Tibial artery (tissue), 4 donors: ENCODE measurements at regions not wholly inside any gene's neighbourhood (a gene's known extent, or its start where the extent isn't known, plus 50 kb on each side); places are given as distances from the start of the nearest gene placed in this dataset.
"Not testable (repeated sequence)": the region's sequence is repeated elsewhere in the genome, so short reads cannot be mapped to it uniquely, and the experiment has no call there.

Source experiments
- DNase-seq, 2 donors: peaks; one replicate each; pipeline ENCODE4 v3.0.0-alpha.2; 2019
- H3K27ac ChIP-seq, 2 donors: fragments of 200-600 bp; sonication (generic) in 1 of 2; 1 replicate in 1 of 2; 2 replicates in 1 of 2; pipeline ENCODE4 v1.5.1; 2018 to 2019; ENCODE audit warnings: mild to moderate bottlenecking in 1 of 2
- H3K27me3 ChIP-seq, 2 donors: fragments of 200-600 bp; sonication (generic) in 1 of 2; one replicate each; pipeline versions ENCODE4 v1.5.1 to v1.6.0; 2016 to 2019
- H3K36me3 ChIP-seq, 3 donors: fragments of 200-600 bp; sonication (generic) in 2 of 3; one replicate each; pipeline ENCODE4 v1.5.1; 2016 to 2019; ENCODE audit warnings: mild to moderate bottlenecking in 2 of 3
- H3K4me1 ChIP-seq, 4 donors: fragments of 200-600 bp; sonication (generic) in 2 of 4; 1 replicate in 3 of 4; 2 replicates in 1 of 4; pipeline ENCODE4 v1.5.1; 2016 to 2019
- H3K4me3 ChIP-seq, 2 donors: fragments of 200-600 bp; sonication (generic) in 1 of 2; 1 replicate in 1 of 2; 2 replicates in 1 of 2; pipeline ENCODE4 v1.5.1; 2018 to 2019; ENCODE audit warnings: mild to moderate bottlenecking in 2 of 2
- H3K9me3 ChIP-seq, 3 donors: fragments of 200-600 bp; sonication (generic) in 1 of 3; one replicate each; pipeline ENCODE4 v1.5.1; 2016 to 2019
- intact Hi-C: fragments of 100-400 bp; cut with DNase I; formaldehyde crosslinking; loops from one replicate; pipeline ENCODE4 v1.15.0; 2023; ENCODE audit warnings: low total_unique reads
- TF ChIP-seq, protein P1 (sequence below), 2 experiments: fragments of 200-600 bp in 1 of 2; fragments of 450-650 bp in 1 of 2; IDR thresholded peaks; one replicate each; pipeline ENCODE4 v1.5.1; 2017 to 2019; ENCODE audit warnings: antibody characterized with exemption in 2 of 2, mild to moderate bottlenecking in 1 of 2, moderate library complexity in 1 of 2

DNA sequence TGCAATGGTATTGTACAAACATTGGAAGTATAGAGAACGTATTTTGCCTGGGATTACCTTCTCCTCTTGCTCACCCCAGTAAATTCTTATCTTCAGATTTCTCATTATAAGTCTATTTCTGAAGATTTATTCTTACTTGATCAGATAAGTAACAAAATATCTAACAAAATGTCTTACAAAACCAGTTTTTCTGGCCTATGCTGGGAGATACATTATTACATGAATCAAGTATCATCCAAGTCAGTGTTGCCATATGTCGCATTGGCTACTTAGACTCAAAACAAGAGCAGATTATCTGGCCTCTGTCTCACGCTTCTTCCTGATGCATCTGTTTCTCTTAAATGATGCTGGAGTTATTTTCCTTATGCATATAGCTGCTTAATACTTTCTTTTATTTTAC, 408.5 kb downstream of the CCER1 start:
- Histone ChIP-seq H3K4me3 (no peak overlapping the region), H3K27me3 (no peaks in the 10 kb centered on the region), H3K36me3 (no peaks in the 10 kb centered on the region), H3K9me3 (no peaks in the 10 kb centered on the region), H3K4me1 (no peaks in the 10 kb centered on the region), H3K27ac (no peak overlapping the region)
- intact Hi-C loops, result no loop called here
- TF ChIP-seq, protein P1, sequence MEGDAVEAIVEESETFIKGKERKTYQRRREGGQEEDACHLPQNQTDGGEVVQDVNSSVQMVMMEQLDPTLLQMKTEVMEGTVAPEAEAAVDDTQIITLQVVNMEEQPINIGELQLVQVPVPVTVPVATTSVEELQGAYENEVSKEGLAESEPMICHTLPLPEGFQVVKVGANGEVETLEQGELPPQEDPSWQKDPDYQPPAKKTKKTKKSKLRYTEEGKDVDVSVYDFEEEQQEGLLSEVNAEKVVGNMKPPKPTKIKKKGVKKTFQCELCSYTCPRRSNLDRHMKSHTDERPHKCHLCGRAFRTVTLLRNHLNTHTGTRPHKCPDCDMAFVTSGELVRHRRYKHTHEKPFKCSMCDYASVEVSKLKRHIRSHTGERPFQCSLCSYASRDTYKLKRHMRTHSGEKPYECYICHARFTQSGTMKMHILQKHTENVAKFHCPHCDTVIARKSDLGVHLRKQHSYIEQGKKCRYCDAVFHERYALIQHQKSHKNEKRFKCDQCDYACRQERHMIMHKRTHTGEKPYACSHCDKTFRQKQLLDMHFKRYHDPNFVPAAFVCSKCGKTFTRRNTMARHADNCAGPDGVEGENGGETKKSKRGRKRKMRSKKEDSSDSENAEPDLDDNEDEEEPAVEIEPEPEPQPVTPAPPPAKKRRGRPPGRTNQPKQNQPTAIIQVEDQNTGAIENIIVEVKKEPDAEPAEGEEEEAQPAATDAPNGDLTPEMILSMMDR (IDR thresholded peaks at IDR 0.05), result no peak
- DNase-seq, result no peak

DNA sequence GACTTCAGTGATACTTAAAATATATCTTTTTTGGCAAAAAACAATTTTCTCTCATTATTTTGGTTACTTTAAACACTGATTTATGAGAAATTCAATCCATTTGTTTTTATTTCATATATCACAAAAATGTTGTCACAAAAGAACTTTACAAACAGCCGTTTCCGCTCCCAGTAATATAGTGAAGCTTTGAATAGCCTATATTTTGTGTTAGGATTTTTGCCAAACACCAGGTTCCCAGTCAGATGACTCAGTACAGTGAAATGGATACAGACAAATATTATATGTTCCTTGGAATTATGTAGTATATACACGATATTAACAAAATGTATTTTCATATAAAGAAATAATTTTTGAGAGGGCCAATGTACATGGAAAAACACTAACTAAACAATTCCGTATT, 411.1 kb downstream of the CCER1 start:
- no peak for DNase-seq
- intact Hi-C loops, result no loop called here
- Histone ChIP-seq H3K27ac (no peak overlapping the region), H3K27me3 (no peaks in the 10 kb centered on the region), H3K4me1 (no peaks in the 10 kb centered on the region), H3K36me3 (no peaks in the 10 kb centered on the region), H3K9me3 (no peaks in the 10 kb centered on the region), H3K4me3 (no peak overlapping the region)
- TF ChIP-seq, protein P1 (IDR thresholded peaks at IDR 0.05), result no peak

GRCh38 chr12:90543374-90543773, 411.6 kb downstream of the CCER1 start:
- no peaks in the 10 kb centered on the region for H3K9me3 ChIP-seq
- H3K4me1 ChIP-seq, result no peaks in the 10 kb centered on the region
- no peak for DNase-seq
- intact Hi-C loops, result no loop called here
- H3K27me3 ChIP-seq, result no peaks in the 10 kb centered on the region
- H3K4me3 ChIP-seq, result no peak overlapping the region
- no peak overlapping the region for H3K27ac ChIP-seq
- TF ChIP-seq, protein P1 (IDR thresholded peaks at IDR 0.05), result no peak
- no peaks in the 10 kb centered on the region for H3K36me3 ChIP-seq

DNA sequence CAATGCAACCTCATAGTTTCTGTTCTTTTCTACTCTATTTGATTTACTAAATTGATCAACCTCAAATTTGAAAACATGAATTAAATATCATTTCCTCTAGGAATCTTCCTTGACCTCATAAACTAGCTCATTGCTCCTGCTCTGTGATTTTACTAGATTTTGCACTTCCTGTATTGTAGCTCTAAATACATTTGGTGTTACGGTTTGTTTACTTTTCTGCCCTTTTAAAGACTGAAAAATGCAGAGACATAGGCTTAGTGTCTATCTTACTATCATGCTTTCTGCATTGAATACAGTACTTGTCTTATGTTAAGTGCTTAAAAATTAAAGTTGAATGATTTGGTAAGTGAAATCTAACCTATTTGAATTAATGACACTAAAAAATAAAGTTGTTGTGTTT, 412.1 kb downstream of the CCER1 start:
- H3K4me3 ChIP-seq, DNase-seq, H3K4me1 ChIP-seq, H3K9me3 ChIP-seq, H3K36me3 ChIP-seq, H3K27me3 ChIP-seq, H3K27ac ChIP-seq, intact Hi-C loops: not testable (repeated sequence)

DNA sequence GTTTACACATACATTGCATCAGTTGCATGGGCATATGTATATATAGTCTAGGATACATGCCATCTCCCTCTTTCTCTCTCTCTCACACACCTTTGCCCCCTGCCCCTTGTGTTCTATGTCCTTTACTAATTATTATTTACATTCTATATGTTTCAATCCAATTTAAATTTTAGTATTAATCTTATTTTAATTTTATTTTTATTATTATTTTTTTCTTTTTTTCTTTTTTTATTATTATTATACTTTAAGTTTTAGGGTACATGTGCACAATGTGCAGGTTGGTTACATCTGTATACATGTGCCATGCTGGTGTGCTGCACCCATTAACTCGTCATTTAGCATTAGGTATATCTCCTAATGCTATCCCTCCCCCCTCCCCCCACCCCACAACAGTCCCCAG, 421.1 kb downstream of the CCER1 start:
- H3K36me3 ChIP-seq, intact Hi-C loops, H3K4me1 ChIP-seq, H3K27me3 ChIP-seq, DNase-seq, H3K9me3 ChIP-seq, H3K4me3 ChIP-seq, H3K27ac ChIP-seq: not testable (repeated sequence)

DNA sequence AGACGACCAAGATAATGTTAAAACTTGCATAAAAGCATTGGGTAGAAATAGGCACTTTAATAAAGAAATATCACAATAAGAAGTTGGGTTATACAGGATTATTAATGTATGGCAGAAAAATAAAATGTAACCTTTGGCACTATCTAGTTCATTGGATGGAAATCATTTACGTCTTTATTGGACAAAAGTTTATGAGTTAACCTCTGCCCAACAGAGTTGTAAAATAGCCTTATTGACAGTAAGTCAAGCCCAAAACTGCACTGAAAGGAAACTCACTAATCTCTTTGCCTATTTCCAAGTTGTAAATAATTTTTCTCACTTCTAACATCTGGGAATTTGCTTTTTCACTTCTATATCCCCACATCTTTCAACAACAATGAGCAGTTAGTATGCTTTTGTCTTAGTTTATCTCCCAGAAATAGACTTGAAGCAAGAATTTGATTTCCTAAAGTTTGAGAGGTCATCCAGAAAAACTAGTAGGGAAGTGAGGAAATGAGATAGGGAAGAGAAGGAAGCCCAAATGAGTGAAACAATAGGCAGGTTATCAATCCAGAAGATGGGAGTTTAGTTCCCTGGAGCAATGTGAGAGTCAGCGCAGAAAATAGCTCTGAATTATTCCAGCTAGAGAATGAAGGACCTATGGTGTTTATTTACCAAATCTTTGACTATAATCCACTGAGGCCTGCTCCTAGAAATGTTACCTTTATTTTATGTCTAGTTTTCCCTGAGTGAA, 434.8 kb downstream of the CCER1 start:
- H3K27ac ChIP-seq, result no peak overlapping the region

More for the DNA sequence above, 434.8 kb downstream of the CCER1 start:
- TF ChIP-seq, protein P1 (IDR thresholded peaks at IDR 0.05), result no peak
- no peaks in the 10 kb centered on the region for H3K4me1 ChIP-seq
- no peaks in the 10 kb centered on the region for H3K9me3 ChIP-seq
- no peak for DNase-seq
- H3K4me3 ChIP-seq, result no peak overlapping the region
- intact Hi-C loops, result no loop called here
- H3K36me3 ChIP-seq, result no peaks in the 10 kb centered on the region
- no peaks in the 10 kb centered on the region for H3K27me3 ChIP-seq
